Astrocyte of the cerebellum (primary cell): ENCODE measurements at regions not wholly inside any gene's neighbourhood (a gene's known extent, or its start where the extent isn't known, plus 50 kb on each side); places are given as distances from the start of the nearest gene placed in this dataset.

Experiments
- DNase-seq: peaks from one replicate; pipeline ENCODE4 v3.0.0-alpha.2; 2011; ENCODE audit warnings: low read depth
- H3K4me3 ChIP-seq: 2 replicates; pipeline ENCODE4 v1.5.1; 2011; ENCODE audit warnings: mild to moderate bottlenecking, low read depth, low read length, moderate library complexity
- in situ Hi-C: cut with HindIII; loops from 2 replicates; pipeline ENCODE4 v1.10.0; 2017; ENCODE audit warnings: low sequenced_read_pairs
- TF ChIP-seq, protein P1 (sequence below): IDR thresholded peaks from 2 replicates; pipeline ENCODE4 v1.5.1; 2012; ENCODE audit warnings: low read length, low read depth, moderate library complexity, mild to moderate bottlenecking; ENCODE audit errors: missing control alignments

DNA sequence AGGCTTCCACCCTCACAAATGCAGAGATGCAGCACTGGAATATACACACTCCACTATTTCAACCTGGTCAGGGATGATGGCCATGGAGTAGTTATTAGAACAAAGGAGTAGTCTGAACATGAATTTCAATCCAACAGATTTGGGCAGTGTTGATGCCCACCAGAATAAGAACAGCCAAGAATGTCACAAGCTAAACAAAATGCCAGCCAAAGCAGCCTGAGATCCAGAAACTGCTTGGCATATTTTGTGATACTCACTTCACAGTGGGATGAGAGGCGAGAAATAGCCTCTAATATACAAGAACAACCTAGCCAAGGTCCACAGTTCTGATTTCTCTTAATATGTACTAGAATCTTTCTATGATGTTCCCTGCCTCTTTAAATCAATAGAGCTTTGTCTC is 58.6 kb upstream of the KLF7 start:
- TF ChIP-seq, protein P1, sequence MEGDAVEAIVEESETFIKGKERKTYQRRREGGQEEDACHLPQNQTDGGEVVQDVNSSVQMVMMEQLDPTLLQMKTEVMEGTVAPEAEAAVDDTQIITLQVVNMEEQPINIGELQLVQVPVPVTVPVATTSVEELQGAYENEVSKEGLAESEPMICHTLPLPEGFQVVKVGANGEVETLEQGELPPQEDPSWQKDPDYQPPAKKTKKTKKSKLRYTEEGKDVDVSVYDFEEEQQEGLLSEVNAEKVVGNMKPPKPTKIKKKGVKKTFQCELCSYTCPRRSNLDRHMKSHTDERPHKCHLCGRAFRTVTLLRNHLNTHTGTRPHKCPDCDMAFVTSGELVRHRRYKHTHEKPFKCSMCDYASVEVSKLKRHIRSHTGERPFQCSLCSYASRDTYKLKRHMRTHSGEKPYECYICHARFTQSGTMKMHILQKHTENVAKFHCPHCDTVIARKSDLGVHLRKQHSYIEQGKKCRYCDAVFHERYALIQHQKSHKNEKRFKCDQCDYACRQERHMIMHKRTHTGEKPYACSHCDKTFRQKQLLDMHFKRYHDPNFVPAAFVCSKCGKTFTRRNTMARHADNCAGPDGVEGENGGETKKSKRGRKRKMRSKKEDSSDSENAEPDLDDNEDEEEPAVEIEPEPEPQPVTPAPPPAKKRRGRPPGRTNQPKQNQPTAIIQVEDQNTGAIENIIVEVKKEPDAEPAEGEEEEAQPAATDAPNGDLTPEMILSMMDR = no peak
- in situ Hi-C loops = no loop called here
- DNase-seq = no peak
- no peak overlapping the region for H3K4me3 ChIP-seq

- in situ Hi-C loops = loop anchor here (5.0 kb wide), 1 partner anchor 58 kb away; the partner anchor contains the start of gene KLF7
- TF ChIP-seq, protein P1 = no peak
- DNase-seq = no peak
- no peak overlapping the region for H3K4me3 ChIP-seq
Observed at GRCh38 chr2:207224791-207225482, 59.2 kb upstream of the KLF7 start.

GRCh38 chr2:207225773-207226172 is 60.0 kb upstream of the KLF7 start:
- DNase-seq = no peak
- in situ Hi-C loops = loop anchor here (5.0 kb wide), 1 partner anchor 58 kb away; the partner anchor contains the start of gene KLF7
- no peak overlapping the region for H3K4me3 ChIP-seq
- TF ChIP-seq, protein P1 = no peak

DNA sequence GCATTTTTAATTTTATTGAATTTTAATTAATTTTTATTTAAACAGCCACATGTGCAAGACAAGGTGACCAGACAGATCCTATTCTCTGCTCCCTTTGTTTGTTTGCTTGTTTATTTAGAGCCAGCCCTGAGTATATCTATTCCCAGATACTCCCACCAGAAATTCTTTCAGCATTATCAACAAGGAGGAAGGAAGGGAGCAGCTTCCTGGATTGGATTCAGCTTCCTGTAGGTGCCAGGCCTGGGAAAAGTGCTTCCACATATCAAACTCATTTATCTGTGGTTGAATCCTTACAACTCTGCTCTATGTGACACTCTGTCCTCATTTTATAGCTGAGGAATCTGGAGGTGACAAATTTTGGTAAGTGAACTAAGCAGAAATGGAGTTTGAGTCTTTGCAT is 60.5 kb upstream of the KLF7 start:
- DNase-seq = no peak
- TF ChIP-seq, protein P1 = no peak
- in situ Hi-C loops = loop anchor here (5.0 kb wide), 1 partner anchor 59 kb away; the partner anchor contains the start of gene KLF7
- no peak overlapping the region for H3K4me3 ChIP-seq

GRCh38 chr2:207226671-207227061 is 60.9 kb upstream of the KLF7 start:
- in situ Hi-C loops = loop anchor here (5.0 kb wide), 1 partner anchor 59 kb away; the partner anchor contains the start of gene KLF7
- H3K4me3 ChIP-seq = no peak overlapping the region

GRCh38 chr2:207227062-207227748 is 61.5 kb upstream of the KLF7 start:
- H3K4me3 ChIP-seq = no peak overlapping the region
- DNase-seq = no peak
- in situ Hi-C loops = loop anchor here (5.0 kb wide), 1 partner anchor 60 kb away; the partner anchor contains the start of gene KLF7
- TF ChIP-seq, protein P1 = no peak

More at GRCh38 chr2:207226671-207227061, 60.9 kb upstream of the KLF7 start:
- no peak for DNase-seq
- TF ChIP-seq, protein P1 = no peak
